ENCODE measurements at regions not wholly inside any gene's neighbourhood (a gene's known extent, or its start where the extent isn't known, plus 50 kb on each side); places are given as distances from the start of the nearest gene placed in this dataset.
A peak's percentile ranks its signal among the peaks of the same experiment; 100 is the strongest.

GRCh38 chr5:103487218-103487617 is 75.4 kb downstream of the NUDT12 start:
- no peak overlapping the region for H3K4me3 ChIP-seq (ENCODE audit: low read length)
- no peak for DNase-seq (ENCODE audit: low read depth)
- TF ChIP-seq, protein P1, sequence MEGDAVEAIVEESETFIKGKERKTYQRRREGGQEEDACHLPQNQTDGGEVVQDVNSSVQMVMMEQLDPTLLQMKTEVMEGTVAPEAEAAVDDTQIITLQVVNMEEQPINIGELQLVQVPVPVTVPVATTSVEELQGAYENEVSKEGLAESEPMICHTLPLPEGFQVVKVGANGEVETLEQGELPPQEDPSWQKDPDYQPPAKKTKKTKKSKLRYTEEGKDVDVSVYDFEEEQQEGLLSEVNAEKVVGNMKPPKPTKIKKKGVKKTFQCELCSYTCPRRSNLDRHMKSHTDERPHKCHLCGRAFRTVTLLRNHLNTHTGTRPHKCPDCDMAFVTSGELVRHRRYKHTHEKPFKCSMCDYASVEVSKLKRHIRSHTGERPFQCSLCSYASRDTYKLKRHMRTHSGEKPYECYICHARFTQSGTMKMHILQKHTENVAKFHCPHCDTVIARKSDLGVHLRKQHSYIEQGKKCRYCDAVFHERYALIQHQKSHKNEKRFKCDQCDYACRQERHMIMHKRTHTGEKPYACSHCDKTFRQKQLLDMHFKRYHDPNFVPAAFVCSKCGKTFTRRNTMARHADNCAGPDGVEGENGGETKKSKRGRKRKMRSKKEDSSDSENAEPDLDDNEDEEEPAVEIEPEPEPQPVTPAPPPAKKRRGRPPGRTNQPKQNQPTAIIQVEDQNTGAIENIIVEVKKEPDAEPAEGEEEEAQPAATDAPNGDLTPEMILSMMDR (conservative IDR thresholded peaks at IDR 0.05; ENCODE audit: low read depth, low read length), result no peak

DNA sequence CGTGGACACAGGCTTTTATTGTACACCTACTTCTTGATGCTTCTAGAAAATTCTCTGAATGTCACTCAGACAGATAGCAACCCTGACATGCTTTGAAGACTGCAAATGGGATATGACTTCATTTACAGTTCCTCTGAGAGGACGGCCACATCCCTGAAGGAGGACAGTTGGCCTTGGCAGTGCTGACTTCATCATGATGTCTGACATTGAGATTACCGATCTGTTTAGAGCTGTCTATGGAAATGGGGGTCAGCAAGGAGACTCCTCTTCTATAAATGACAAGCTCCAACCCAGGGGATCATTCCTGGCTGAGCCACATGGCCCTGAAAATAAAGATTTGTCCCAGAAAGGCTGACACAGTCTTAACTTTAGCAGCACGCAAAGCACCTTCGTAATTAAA is 75.8 kb downstream of the NUDT12 start:
- no peak overlapping the region for H3K4me3 ChIP-seq (ENCODE audit: low read length)
- TF ChIP-seq, protein P1 (conservative IDR thresholded peaks at IDR 0.05; ENCODE audit: low read depth, low read length), result no peak
- no peak for DNase-seq (ENCODE audit: low read depth)

GRCh38 chr5:103480246-103480645 is 82.3 kb downstream of the NUDT12 start:
- H3K4me3 ChIP-seq (ENCODE audit: low read length), result no peak overlapping the region
- DNase-seq (ENCODE audit: low read depth), result no peak
- TF ChIP-seq, protein P1 (conservative IDR thresholded peaks at IDR 0.05; ENCODE audit: low read depth, low read length), result no peak

GRCh38 chr5:103477678-103478077 is 84.9 kb downstream of the NUDT12 start:
- no peak overlapping the region for H3K4me3 ChIP-seq (ENCODE audit: low read length)
- TF ChIP-seq, protein P1 (conservative IDR thresholded peaks at IDR 0.05; ENCODE audit: low read depth, low read length), result no peak
- no peak for DNase-seq (ENCODE audit: low read depth)

GRCh38 chr5:103476811-103477210 is 85.8 kb downstream of the NUDT12 start:
- DNase-seq (ENCODE audit: low read depth), result no peak
- TF ChIP-seq, protein P1 (conservative IDR thresholded peaks at IDR 0.05; ENCODE audit: low read depth, low read length), result no peak
- no peak overlapping the region for H3K4me3 ChIP-seq (ENCODE audit: low read length)

DNA sequence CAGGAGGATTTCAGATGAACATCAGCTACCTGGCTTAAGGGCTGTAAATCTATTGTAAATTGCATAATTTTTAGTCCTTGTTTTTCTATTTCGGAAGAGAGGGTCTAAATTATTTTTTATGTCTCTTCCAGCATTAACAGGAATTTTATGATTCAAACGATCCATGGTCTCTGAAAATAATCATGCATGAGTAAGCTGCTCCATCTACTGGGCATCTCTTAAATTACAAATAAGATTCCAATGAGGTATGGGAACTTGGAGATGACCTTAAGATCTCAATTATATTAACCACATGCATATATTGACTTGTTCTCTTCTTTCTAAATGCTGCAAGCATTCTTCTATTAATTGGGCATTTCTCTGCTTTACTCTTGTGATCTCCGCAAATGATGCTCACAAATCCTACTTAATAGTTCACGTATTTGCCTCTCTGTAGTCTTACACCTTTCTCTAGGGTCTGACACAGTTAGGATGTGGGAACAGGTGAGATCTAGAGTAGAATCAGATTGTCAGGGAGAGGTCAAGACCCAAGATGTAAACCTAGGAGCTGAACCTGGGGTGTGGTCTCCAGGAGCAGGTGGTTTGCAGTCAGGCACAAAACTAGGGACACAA is 86.9 kb downstream of the NUDT12 start:
- H3K4me3 ChIP-seq (ENCODE audit: low read length), result no peak overlapping the region
- no peak for DNase-seq (ENCODE audit: low read depth)
- TF ChIP-seq, protein P1 (conservative IDR thresholded peaks at IDR 0.05; ENCODE audit: low read depth, low read length), result peak; percentile 56

DNA sequence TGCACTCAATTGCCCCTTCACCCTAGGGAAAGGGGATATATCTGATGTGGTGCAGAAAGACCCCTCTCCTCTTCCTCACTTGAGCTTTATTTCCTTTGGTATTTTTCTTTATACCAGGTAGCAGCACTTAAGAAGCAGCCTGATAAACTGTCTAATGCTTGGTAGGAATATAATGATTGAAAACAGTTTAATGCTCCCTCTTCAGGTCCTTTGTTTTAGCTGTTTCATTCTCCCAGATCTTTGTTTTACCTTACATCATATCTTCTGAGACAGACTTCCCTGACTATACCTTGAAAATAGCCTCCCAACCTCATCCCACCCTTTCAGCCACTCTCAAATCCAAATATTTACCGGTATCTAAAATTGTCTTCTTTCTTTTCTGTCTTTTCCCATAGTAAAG is 87.9 kb downstream of the NUDT12 start:
- no peak for DNase-seq (ENCODE audit: low read depth)
- TF ChIP-seq, protein P1 (conservative IDR thresholded peaks at IDR 0.05; ENCODE audit: low read depth, low read length), result no peak
- no peak overlapping the region for H3K4me3 ChIP-seq (ENCODE audit: low read length)

Measured in retinal pigment epithelial cell (primary cell).